ENCODE measurements at regions not wholly inside any gene's neighbourhood (a gene's known extent, or its start where the extent isn't known, plus 50 kb on each side); places are given as distances from the start of the nearest gene placed in this dataset.

GRCh38 chr15:31516440-31516839 lies 189.8 kb downstream of the KLF13 start:
- Histone ChIP-seq H3K27ac (ENCODE audit: low read length) (no peak overlapping the region), H3K4me1 (ENCODE audit: control insufficient read depth, insufficient read depth, low read length) (no peaks in the 10 kb centered on the region), H3K27me3 (ENCODE audit: control insufficient read depth in 1 of 2, insufficient read depth in 2 of 2, low read length in 2 of 2) (no peaks in the 10 kb centered on the region)

GRCh38 chr15:31516874-31517273 lies 190.2 kb downstream of the KLF13 start:
- H3K9ac ChIP-seq (ENCODE audit: low read length in 2 of 2), result no peak overlapping the region

More at GRCh38 chr15:31516440-31516839, 189.8 kb downstream of the KLF13 start:
- Histone ChIP-seq H3K9ac (ENCODE audit: low read length in 2 of 2) (no peak overlapping the region), H3K4me3 (ENCODE audit: low read length in 2 of 2) (no peak overlapping the region), H3K36me3 (ENCODE audit: control insufficient read depth in 2 of 2, insufficient read depth in 2 of 2, low read length in 2 of 2) (no peaks in the 10 kb centered on the region), H3K9me3 (ENCODE audit: control insufficient read depth in 2 of 2, low read length in 2 of 2) (no peaks in the 10 kb centered on the region)

DNA sequence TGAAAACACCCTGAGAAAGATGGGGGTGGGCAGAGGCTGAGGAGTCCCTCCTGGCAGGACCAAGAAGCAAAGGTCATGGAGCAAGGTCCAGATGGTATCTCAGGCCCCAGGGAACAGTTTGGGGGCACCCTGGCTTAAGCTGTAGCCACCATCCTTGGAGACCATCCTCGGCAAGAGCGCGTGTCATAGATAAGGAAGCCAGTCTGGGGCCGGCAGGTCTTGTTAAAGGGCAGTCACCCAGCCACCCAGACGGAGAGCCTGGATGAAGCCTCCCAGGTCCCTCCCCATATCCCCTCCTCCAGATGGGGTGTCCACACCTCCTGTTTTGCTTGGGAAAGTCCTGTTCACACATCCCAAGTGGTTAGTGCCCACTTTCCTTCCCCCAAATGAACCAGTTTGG lies 191.1 kb downstream of the KLF13 start:
- Histone ChIP-seq H3K9me3 (ENCODE audit: control insufficient read depth in 2 of 2, low read length in 2 of 2) (no peaks in the 10 kb centered on the region), H3K27ac (ENCODE audit: low read length) (no peak overlapping the region), H3K27me3 (ENCODE audit: control insufficient read depth in 1 of 2, insufficient read depth in 2 of 2, low read length in 2 of 2) (no peaks in the 10 kb centered on the region), H3K4me1 (ENCODE audit: control insufficient read depth, insufficient read depth, low read length) (no peaks in the 10 kb centered on the region), H3K9ac (ENCODE audit: low read length in 2 of 2) (no peak overlapping the region), H3K4me3 (ENCODE audit: low read length in 2 of 2) (no peak overlapping the region), H3K36me3 (ENCODE audit: control insufficient read depth in 2 of 2, insufficient read depth in 2 of 2, low read length in 2 of 2) (no peaks in the 10 kb centered on the region)

More at GRCh38 chr15:31516874-31517273, 190.2 kb downstream of the KLF13 start:
- Histone ChIP-seq H3K4me3 (ENCODE audit: low read length in 2 of 2) (no peak overlapping the region), H3K4me1 (ENCODE audit: control insufficient read depth, insufficient read depth, low read length) (no peaks in the 10 kb centered on the region), H3K27ac (ENCODE audit: low read length) (no peak overlapping the region), H3K27me3 (ENCODE audit: control insufficient read depth in 1 of 2, insufficient read depth in 2 of 2, low read length in 2 of 2) (no peaks in the 10 kb centered on the region), H3K36me3 (ENCODE audit: control insufficient read depth in 2 of 2, insufficient read depth in 2 of 2, low read length in 2 of 2) (no peaks in the 10 kb centered on the region), H3K9me3 (ENCODE audit: control insufficient read depth in 2 of 2, low read length in 2 of 2) (no peaks in the 10 kb centered on the region)

DNA sequence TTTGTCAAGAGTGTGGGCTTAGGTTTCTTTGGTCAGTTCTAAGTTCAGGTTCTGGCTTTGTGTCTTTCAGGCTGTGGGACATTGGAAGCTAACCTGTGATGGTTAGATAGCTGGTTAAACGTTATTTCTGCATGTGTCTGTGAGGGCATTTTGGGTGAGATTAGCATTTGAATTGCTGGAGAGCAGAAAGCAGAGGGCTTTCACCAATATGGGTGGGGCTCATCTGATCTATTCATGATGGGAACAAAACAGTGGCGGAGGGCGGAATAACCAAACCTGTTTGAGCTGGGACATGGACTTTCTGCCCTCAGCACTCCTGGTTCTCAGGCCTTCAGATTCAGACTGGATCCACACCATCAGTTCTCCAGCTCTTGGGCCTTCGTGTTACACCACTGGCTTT lies 195.4 kb downstream of the KLF13 start:
- no peaks in the 10 kb centered on the region for H3K4me1 ChIP-seq (ENCODE audit: control insufficient read depth, insufficient read depth, low read length)
- H3K9ac ChIP-seq (ENCODE audit: low read length in 2 of 2), result no peak overlapping the region
- no peak overlapping the region for H3K27ac ChIP-seq (ENCODE audit: low read length)
- H3K4me3 ChIP-seq (ENCODE audit: low read length in 2 of 2), result no peak overlapping the region
- H3K27me3 ChIP-seq (ENCODE audit: control insufficient read depth in 1 of 2, insufficient read depth in 2 of 2, low read length in 2 of 2), result no peaks in the 10 kb centered on the region
- no peaks in the 10 kb centered on the region for H3K9me3 ChIP-seq (ENCODE audit: control insufficient read depth in 2 of 2, low read length in 2 of 2)
- H3K36me3 ChIP-seq (ENCODE audit: control insufficient read depth in 2 of 2, insufficient read depth in 2 of 2, low read length in 2 of 2), result peaks cover 0 to 5% of the 10 kb centered on the region in 2 donors

GRCh38 chr15:31523027-31523654 lies 196.5 kb downstream of the KLF13 start:
- Histone ChIP-seq H3K9ac (ENCODE audit: low read length in 2 of 2) (no peak overlapping the region), H3K27ac (ENCODE audit: low read length) (no peak overlapping the region), H3K9me3 (ENCODE audit: control insufficient read depth in 2 of 2, low read length in 2 of 2) (no peaks in the 10 kb centered on the region), H3K36me3 (ENCODE audit: control insufficient read depth in 2 of 2, insufficient read depth in 2 of 2, low read length in 2 of 2) (peaks cover 0 to 5% of the 10 kb centered on the region in 2 donors), H3K4me1 (ENCODE audit: control insufficient read depth, insufficient read depth, low read length) (no peaks in the 10 kb centered on the region), H3K4me3 (ENCODE audit: low read length in 2 of 2) (no peak overlapping the region), H3K27me3 (ENCODE audit: control insufficient read depth in 1 of 2, insufficient read depth in 2 of 2, low read length in 2 of 2) (no peaks in the 10 kb centered on the region)

DNA sequence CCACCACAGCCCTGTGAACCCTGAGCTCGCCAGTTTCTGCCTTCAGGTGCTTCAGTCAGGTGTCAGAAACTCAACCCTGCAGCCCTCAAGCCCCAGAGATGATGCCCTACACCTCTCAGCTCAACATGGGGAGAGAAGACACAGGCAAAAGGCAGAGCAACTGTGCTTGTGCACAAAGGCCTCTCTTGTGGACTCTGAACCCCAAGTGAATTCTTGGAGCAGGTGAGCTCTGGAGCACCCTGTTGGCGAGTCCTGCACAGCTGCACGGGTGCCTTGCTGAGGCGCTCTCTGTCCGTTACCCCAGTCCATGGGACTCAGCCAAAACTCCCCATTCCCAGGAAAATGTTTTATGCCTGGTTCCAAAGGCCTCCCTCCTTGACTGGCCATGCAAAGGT lies 197.0 kb downstream of the KLF13 start:
- Histone ChIP-seq H3K27me3 (ENCODE audit: control insufficient read depth in 1 of 2, insufficient read depth in 2 of 2, low read length in 2 of 2) (no peaks in the 10 kb centered on the region), H3K4me3 (ENCODE audit: low read length in 2 of 2) (no peak overlapping the region), H3K27ac (ENCODE audit: low read length) (no peak overlapping the region), H3K4me1 (ENCODE audit: control insufficient read depth, insufficient read depth, low read length) (no peaks in the 10 kb centered on the region), H3K9ac (ENCODE audit: low read length in 2 of 2) (no peak overlapping the region), H3K9me3 (ENCODE audit: control insufficient read depth in 2 of 2, low read length in 2 of 2) (no peaks in the 10 kb centered on the region), H3K36me3 (ENCODE audit: control insufficient read depth in 2 of 2, insufficient read depth in 2 of 2, low read length in 2 of 2) (peaks cover 0 to 5% of the 10 kb centered on the region in 2 donors)

- H3K4me3 ChIP-seq (ENCODE audit: low read length in 2 of 2), result no peak overlapping the region
- no peaks in the 10 kb centered on the region for H3K4me1 ChIP-seq (ENCODE audit: control insufficient read depth, insufficient read depth, low read length)
Measured at GRCh38 chr15:31525185-31525695, 198.6 kb downstream of the KLF13 start.

GRCh38 chr15:31525988-31526665 lies 199.5 kb downstream of the KLF13 start:
- Histone ChIP-seq H3K4me3 (ENCODE audit: low read length in 2 of 2) (no peak overlapping the region), H3K4me1 (ENCODE audit: control insufficient read depth, insufficient read depth, low read length) (no peaks in the 10 kb centered on the region), H3K27ac (ENCODE audit: low read length) (no peak overlapping the region), H3K9ac (ENCODE audit: low read length in 2 of 2) (no peak overlapping the region), H3K27me3 (ENCODE audit: control insufficient read depth in 1 of 2, insufficient read depth in 2 of 2, low read length in 2 of 2) (no peaks in the 10 kb centered on the region), H3K36me3 (ENCODE audit: control insufficient read depth in 2 of 2, insufficient read depth in 2 of 2, low read length in 2 of 2) (peaks cover 0 to 8% of the 10 kb centered on the region in 2 donors), H3K9me3 (ENCODE audit: control insufficient read depth in 2 of 2, low read length in 2 of 2) (no peaks in the 10 kb centered on the region)

More at GRCh38 chr15:31525185-31525695, 198.6 kb downstream of the KLF13 start:
- H3K36me3 ChIP-seq (ENCODE audit: control insufficient read depth in 2 of 2, insufficient read depth in 2 of 2, low read length in 2 of 2), result peaks cover 0 to 8% of the 10 kb centered on the region in 2 donors
- no peak overlapping the region for H3K27ac ChIP-seq (ENCODE audit: low read length)
- no peaks in the 10 kb centered on the region for H3K9me3 ChIP-seq (ENCODE audit: control insufficient read depth in 2 of 2, low read length in 2 of 2)
- H3K27me3 ChIP-seq (ENCODE audit: control insufficient read depth in 1 of 2, insufficient read depth in 2 of 2, low read length in 2 of 2), result no peaks in the 10 kb centered on the region
- H3K9ac ChIP-seq (ENCODE audit: low read length in 2 of 2), result no peak overlapping the region

DNA sequence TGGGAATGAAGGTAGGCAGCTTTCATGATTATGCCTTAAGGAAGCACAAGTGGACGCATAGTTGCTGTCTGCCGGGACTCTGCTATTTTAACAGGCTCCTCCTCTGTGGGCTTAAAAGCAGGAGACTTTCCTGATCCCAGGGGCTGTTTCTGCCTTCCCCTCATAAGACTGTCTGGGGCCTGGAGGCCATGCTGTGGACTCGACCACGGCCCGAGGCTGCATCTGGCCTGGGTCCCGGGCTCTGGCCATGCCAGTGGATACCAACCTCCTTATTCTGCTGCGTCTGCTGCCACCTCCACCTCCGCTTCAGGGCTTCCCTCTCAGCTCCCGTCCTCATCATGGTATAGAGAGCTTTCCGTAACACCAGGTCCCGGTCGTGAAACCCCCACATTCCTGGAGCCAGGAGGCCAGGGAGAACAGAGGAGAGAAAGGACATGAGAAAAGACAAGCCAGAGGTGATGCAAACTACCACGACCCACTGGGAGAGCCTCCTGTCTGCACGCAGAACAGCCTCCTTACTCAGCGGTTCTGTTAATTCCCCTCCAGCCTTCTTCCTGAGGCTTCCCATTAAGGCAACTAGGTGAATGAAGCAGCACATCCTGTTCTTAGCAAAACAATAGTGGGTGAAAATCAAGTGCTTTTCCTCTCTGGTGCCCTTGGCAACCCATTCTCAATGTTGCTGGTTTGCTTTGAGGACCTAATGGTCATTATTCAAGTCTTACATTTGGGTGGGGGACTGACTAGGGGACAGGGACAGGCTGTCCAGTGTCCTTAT lies 200.5 kb downstream of the KLF13 start:
- H3K27me3 ChIP-seq (ENCODE audit: control insufficient read depth in 1 of 2, insufficient read depth in 2 of 2, low read length in 2 of 2), result no peaks in the 10 kb centered on the region
- no peaks in the 10 kb centered on the region for H3K9me3 ChIP-seq (ENCODE audit: control insufficient read depth in 2 of 2, low read length in 2 of 2)
- no peak overlapping the region for H3K9ac ChIP-seq (ENCODE audit: low read length in 2 of 2)
- no peak overlapping the region for H3K27ac ChIP-seq (ENCODE audit: low read length)
- peaks cover 0 to 8% of the 10 kb centered on the region in 2 donors for H3K36me3 ChIP-seq (ENCODE audit: control insufficient read depth in 2 of 2, insufficient read depth in 2 of 2, low read length in 2 of 2)
- no peaks in the 10 kb centered on the region for H3K4me1 ChIP-seq (ENCODE audit: control insufficient read depth, insufficient read depth, low read length)
- no peak overlapping the region for H3K4me3 ChIP-seq (ENCODE audit: low read length in 2 of 2)

DNA sequence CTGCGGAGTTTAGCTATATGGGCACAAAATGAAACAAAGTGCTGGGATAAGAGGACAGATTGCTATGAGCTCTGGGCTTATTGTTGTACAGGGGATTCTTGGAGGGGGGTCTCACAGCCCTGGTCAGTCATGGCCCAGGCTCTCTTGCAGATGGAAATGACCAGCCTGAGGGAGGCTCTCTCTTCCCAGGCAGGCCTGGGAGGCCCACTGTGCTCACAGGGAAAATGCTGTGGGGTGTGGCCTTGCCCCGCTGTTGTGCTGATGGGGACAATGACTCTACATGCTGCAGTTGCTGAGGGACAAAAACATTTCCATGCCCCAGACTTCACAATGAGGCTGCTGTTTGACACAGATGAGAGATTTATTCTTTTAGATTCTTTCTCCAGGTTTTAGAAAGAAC lies 202.2 kb downstream of the KLF13 start:
- no peak overlapping the region for H3K4me3 ChIP-seq (ENCODE audit: low read length in 2 of 2)
- H3K36me3 ChIP-seq (ENCODE audit: control insufficient read depth in 2 of 2, insufficient read depth in 2 of 2, low read length in 2 of 2), result peaks cover 0 to 8% of the 10 kb centered on the region in 2 donors
- no peak overlapping the region for H3K27ac ChIP-seq (ENCODE audit: low read length)
- H3K27me3 ChIP-seq (ENCODE audit: control insufficient read depth in 1 of 2, insufficient read depth in 2 of 2, low read length in 2 of 2), result no peaks in the 10 kb centered on the region
- no peaks in the 10 kb centered on the region for H3K9me3 ChIP-seq (ENCODE audit: control insufficient read depth in 2 of 2, low read length in 2 of 2)
- H3K4me1 ChIP-seq (ENCODE audit: control insufficient read depth, insufficient read depth, low read length), result no peaks in the 10 kb centered on the region
- H3K9ac ChIP-seq (ENCODE audit: low read length in 2 of 2), result no peak overlapping the region
